SKM-1 (cell line): ENCODE measurements at regions not wholly inside any gene's neighbourhood (a gene's known extent, or its start where the extent isn't known, plus 50 kb on each side); places are given as distances from the start of the nearest gene placed in this dataset.
"Not testable (repeated sequence)": the region's sequence is repeated elsewhere in the genome, so short reads cannot be mapped to it uniquely, and the experiment has no call there.

Experiments used
- DNase-seq: peaks from one replicate; lab custom pipeline; 2025; ENCODE audit not compliant: unreplicated experiment; lab: John Stamatoyannopoulos, UW

DNA sequence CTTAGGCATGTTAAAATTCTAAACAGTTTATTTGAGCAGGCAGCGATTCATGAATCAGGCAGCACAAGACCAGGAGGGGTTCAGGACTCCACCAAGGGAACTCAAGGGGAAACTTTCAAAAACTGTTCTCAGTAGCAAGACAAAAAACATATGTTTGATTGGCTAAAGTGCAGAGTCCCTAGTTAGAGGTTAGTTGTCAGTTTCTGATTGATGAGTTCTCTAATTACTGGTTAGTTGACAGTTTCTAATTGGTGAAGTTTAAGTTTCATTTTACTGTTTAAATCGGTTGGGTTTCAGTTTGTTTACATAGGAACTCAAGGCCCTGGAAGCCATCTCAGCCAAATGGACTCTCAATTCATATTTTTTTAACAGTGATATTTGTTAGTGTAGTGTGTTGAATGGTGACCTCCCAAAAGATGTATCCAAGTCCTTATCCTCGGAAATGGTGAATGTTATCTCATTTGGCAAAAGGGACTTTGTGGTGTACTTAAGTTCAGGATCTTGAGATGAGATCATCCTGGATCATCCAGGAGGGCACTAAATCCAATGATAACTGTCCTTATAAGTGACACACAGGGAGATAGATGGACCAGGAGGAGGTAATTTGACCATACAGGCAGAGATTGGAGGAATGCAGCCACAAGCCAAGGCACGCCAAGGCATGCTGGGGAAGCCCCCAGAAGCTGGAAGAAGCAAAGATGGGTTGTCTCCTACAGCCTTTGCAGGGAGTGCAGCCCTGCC is 219.2 kb upstream of the RAI14 start:
- no peak for DNase-seq

DNA sequence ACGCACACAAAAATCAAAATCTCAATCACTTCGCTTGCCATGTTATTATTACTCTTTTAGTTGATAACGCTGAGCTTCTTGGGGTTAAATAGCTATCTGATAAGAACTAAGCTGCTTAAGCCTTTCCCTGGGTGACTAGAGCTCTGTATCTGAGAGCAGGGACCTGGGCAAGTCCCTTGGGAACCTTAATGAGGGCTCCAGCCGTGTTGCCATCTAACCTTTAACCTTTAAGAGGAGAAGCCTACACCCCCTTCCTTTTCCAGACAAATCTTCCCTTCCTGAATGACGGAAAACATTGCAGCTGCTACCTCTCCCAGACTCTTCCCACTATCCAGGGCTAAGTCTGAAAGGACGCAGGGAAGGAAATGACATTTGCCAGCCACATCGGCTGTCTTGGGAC is 216.5 kb upstream of the RAI14 start:
- DNase-seq = no peak

DNA sequence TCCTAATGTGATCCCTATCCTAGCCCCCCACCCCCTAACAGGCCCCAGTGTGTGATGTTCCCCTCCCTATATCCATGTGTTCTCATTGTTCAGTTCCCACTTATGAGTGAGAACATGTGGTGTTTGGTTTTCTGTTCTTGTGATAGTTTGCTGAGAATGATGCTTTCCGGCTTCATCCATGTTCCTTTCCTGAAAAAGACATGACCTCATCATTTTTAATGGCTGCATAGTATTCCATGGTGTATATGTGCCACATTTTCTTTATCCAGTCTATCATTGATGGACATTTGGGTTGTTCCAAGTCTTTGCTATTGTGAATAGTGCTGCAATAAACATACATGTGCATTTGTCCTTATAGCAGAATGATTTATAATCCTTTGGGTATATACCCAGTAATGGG is 214.4 kb upstream of the RAI14 start:
- DNase-seq = not testable (repeated sequence)

DNA sequence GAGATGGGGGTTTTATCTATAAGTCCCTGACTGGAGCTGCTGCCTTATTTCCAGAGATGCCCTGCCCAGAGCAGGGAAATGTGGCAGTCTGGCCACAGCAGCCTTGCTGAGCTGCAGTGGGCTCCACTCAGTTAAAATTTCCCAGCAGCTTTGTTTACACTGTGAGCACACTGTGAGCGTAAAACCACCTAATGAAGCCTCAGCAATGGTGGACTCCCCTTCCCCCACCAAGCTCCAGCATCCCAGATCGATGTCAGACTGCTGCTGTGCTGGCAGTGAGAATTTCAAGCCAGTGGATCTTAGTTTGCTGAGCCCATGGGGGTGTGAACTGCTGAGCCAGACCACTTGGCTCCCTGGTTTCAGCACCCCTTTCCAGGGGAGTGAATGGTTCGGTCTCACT is 208.7 kb upstream of the RAI14 start:
- DNase-seq = no peak

DNA sequence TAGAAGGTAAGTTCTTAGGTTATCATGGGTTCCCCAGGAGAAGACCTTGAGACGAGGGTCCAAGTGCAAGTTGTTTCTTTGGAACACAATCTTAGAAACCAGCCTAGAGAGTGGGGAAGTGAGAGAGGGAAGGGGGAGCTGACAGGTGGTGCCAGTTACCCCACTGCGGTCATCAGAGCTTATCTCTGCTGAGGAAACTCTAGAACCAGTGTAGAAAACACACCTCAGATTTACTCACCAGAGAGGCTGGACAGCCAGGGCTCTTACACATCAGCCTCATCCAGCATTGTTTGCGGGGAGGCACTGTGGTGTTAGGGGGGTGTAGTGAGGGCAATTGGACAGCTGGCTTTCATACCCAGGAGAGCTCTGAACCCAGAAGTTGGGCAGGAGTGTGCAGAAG is 206.5 kb upstream of the RAI14 start:
- DNase-seq = no peak

DNA sequence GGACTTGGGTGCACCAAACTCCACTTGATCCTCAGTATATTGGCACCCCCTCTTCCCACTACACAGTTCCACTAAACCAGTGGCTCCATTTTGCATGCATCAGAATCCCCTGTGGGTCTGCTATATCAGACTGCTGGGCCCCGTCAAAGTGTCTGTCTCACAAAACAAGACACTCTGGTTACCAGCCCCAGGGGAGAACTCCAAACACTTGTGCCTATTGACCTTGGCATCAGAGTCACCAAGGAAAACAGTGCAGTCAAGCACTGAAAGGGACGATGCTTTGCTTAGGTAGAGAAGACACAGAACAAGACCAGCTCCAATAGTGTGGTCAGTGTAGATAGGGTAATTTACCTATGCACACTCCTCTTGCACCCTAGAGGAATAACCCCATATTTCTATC is 205.8 kb upstream of the RAI14 start:
- DNase-seq = no peak

DNA sequence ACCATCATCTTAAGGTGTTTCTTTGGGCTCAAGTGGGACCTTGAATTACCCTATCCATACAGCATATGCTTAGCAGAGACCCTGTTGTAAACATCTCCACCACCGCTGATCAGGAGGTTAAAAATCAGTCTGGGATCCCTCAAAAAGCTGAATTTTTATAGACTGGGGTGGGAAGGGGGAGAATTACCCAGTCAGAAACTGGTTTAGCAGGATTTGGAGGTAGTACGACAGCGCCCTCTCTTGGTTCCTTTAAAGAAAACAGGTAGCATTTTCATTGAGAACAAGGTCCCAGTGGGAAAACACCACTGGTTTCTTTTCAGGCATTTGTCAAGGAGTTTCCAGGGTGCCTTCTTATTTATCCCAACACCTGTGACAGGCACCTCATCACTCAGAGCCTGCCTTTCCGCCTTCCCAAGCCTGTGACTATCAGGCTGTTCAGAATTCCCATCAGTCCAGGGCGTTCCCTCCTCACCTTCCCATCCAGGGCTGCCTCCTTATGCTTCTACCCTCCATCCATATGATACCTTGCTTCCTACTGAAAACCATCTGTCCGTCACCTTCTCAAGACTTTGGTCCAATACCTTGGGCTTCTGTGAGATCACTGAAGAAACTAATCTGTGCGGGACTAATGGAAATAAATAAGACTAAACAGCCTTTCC is 203.8 kb upstream of the RAI14 start:
- DNase-seq = no peak

DNA sequence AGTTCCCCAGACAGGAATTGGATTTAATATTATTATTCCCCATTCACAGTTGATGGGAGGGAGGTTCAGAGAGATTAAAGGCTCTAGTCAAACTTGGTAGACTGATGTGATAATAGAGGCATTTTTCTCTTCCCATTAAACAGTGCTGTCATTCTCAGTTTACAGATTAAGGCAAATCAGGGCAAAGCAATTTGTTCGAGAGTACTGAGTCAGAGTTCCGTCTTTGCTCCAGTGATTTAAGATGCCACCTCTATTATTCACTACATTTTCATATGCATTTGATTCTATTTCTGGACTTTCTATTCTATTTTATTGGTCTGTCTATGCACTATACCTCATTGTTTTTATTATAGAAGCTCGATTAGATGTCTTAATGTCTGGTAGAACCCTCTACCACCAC is 201.0 kb upstream of the RAI14 start:
- DNase-seq = no peak

DNA sequence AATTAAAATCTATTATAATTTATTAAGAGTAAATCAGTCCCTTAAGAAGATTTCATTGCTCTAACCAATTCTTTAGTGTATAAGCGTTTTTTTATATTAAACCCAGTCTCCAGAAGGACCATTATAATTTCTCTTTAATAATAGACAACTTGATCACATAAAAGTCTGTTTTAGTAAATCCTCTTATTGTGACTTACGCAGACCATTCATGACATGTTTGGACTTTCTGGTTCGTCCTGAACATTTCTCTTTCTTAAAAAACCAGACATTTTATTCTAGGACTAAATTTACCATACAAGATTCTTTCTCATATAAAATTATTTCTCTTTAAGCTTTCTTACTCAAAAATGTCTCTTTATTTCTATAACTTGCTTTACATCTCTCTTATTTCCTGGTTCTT is 196.2 kb upstream of the RAI14 start:
- no peak for DNase-seq

DNA sequence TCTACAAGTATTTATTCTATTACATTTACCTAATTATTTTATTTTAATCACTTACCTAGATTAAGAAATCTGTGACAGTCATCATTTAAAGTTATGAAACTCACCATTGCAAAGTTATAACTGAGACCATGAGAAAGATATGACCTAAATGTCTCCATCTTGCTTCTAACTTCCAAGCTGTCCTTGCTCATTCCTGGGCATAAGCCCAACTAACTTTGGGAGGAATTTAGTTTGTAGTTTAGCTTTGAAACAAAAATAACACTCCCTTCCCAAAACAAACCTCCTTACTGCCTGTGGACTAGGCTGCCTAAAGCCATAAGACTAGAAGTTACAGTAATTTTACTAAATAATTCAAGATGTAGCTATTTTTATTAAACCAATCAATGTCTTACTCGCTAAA is 195.6 kb upstream of the RAI14 start:
- no peak for DNase-seq

DNA sequence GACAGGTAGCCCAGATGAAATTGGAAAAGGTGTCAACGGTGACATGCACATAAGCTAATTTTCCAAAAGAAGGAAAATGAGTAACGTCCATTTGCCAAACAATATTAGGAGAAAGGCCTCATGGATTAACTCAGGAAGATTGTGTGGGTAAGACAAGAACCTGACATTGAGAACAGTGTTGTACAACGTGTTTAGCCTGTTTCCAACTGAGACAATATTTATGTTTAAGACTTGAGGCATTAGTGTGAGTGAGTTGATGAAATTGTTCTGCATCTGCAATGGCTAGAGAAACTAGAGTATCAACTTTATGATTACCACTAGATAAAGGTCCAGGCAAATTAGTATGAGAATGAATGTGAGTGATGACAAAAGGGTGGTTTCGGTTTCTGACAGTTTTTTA is 191.3 kb upstream of the RAI14 start:
- no peak for DNase-seq

DNA sequence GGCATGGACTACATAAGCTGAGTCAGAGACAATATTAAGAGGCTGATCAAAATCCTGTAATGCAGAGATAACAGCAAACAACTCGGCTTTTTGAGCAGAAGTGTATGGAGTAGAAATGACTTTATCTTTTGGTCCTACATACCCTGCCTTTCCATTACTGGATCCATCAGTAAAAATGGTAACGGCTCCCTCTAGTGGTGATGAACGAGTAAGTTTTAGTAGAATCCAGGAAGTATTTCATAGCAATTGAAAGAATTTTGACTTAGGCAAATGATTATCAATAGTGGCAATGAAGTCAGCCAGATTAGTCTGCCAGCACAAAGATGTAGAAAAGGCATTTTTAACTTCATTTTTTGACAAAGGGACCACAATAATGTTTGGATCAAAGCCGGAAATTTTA is 190.8 kb upstream of the RAI14 start:
- DNase-seq = not testable (repeated sequence)

DNA sequence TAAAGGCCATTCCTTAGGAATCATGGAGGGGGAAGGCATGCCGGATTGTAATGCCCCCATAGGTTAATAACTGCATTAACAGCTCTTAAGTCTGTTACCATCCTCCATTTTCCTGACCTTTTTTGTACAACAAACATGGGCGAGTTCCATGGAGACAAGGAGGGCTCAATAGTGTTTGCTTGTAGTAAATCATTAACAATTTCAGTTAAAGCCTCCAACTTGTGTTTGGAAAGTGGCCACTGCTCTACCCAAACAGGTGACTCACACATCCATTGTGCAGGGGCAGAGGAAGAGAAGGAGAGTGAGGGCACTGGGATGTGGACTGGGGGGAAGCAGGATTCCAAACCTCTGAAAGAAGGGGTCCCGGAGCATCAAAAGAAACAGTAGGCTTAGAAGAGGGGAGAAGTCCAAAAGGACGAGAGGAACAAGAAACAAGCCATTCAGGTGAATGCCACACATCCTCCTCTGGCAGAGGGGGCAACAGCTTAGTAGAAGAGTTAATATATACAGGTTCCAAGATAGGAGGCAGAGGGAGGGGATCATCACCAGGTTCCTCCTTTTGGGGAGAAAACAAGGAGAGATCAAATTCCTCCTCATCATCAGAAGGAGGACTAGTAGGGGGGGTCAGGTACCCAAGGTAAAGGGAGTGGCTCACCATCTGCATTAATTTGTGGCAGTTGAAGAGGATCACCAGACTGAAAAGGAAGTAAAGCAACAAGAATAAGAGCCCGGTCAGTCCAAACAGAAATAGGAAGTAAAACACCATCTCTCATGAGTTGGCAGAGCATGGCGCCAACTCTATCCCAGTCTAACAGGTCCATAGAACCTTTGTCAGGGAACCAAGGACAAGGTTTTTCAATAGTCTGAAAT is 189.4 kb upstream of the RAI14 start:
- DNase-seq = not testable (repeated sequence)

DNA sequence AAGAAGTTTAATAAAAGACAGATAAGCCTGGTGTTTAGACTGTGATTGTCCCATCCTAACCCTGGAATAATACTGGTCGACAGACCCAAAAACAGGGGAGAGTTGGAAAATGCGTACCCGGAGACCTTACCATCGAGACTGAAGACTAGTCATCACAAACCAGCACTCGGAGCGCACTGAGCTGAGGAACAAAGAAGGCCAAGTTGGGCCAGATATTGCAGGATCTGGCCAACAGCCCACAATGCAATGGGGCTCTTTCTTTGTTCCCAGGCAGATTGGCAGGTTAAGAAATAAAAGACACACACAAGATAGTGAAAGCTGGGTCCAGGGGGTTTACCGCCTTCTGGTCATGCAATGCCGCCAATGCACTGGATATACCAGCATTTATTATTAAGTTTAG is 188.7 kb upstream of the RAI14 start:
- DNase-seq = no peak

DNA sequence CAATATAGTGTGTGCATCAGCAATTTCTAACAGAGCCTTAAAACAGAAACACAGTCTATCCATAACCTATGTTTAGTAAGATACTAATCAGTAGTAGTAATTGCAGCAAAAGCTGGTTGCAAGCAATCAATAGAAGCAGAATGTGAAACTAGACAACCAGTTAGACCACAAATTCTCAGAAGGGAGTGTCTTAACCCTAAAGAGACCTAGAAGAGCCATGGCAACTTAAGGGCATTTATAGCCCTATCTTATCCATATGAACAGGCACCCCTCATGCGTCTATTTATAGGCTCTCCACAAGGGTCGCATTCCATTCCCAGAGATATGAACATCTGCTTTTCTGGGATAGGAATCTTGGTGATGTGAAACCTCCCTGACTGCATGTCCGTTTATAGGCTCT is 188.1 kb upstream of the RAI14 start:
- not testable (repeated sequence) for DNase-seq

DNA sequence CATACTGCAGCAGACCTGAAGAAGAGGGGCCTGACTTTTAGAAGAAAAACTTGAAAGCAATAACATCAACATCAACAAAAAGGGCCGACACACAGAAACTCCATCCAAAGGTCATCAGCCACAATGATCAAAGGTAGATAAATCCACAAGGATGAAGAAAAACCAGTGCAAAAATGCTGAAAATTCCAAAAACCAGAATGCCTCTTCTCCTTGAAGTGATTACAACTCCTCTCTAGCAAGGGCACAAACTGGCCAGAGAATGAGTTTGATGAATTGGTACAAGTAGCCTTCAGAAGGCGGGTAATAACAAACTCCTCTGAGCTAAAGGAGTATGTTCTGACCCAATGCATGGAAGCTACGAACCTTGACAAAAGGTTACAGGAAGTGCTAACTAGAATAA is 186.2 kb upstream of the RAI14 start:
- DNase-seq = no peak

DNA sequence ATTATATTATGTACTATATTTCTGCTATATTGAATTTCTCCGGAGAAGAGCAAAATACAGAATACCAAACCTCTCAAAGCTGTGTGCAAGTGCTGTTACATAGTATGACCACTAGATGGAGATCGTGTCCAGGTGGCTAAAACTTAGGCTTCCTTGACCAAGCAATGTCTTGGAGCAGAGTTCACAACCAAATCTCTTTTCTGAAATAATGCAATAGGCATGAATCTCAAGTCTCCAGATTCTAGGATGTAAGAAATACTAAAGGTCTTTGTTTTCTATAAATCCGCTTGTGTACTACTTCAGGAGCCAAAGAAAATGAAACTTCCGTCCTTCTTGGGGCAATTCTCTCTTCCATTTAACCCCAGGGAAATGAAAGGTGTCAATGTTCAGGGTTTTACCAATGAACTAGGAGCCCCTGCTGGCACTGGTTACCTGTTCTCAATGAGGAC is 181.5 kb upstream of the RAI14 start:
- DNase-seq = peak; percentile 30

DNA sequence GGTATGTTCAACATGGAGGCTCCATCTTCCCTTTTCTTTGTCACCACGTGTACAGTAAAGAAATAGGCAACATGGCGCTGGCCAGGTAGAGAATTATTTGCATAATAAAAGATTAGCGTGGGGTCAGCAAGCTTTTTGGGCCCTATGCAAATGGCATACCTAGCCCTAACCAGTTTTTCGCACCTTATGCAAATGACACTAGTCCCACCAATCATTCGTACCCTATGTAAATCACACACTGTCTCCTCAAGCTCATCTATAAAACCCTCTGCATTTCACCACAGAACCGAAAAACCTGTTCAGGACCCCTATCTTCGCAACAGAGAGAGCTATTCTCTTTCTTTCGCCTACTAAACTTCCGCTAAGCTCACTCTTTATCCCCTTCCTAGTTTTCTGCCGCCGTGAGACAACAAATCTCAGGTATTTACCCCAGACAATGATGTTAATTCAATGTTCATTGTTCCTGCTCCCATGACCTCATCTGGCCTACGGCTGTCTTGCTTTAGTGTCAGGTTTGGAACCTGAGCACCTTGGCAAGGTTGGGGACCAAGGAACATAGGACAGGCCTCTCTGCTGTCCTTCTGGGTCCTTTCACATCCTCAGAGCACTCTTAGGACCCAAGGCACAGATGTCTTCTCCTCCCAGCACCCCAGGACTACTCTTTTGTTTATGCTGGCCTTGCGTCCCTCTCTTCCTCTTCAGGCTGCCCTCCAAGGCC is 180.7 kb upstream of the RAI14 start:
- DNase-seq = no peak

DNA sequence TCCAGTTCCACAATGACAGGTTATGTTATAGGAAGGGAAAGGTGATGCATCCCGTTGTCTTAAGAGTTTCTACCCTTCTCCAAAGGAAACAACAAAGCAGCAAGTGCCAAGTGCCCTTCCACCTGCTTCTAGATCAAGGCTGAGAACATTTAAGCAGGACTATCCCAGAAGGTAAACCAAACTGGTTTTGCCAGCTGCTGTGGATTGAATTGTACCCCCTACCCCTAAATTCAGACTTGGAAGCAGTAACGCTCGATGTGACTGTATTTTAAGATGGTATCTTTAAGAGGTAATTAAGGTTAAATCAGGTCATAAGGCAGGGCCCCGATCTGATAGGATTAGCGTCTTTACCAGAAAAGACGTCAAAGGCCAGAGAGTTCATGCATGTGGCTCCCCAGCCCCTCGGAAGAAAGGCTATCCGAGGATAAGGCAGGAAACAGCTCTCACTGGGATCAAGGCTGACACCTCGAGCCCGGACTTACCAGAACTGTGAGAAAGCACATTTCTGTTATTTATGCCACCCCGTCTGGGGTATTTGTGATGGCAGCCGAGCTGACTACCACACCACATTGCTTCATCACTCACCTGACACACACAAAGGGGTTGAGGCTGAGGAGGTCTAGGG is 179.1 kb upstream of the RAI14 start:
- DNase-seq = no peak

DNA sequence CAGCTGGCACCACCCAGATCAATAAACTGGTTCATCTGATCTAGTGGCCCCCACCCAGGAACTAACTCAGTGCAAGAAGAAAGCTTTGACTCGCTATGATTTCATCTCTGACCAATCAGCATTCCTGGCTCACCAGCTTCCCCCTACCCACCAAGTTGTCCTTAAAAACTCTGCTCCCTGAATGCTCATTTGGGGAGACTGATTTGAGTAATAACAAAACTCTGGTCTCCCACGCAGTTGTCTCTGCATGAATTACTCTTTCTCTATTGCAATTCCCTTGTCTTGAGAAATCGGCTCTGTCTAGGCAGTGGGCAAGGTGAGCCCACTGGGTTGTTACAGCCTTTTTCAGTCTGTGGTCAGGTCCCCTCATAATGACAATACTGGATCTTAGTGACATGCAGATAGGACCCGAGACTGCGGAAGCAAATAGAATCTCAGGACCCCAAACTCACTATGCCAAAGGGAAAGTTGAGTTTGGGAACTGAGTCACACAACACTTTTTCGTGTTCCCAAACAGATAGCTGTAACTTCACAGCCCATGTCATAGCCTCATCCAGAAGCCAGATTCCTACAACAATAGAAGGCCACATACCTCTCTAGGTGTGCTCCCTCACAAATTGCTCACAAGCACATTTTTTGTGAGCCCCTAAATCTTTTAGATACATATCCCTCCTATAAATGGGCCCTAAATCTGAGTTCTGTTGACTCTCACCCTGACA is 175.2 kb upstream of the RAI14 start:
- DNase-seq = no peak
